Suprapubic skin (tissue), 4 donors: ENCODE measurements at regions not wholly inside any gene's neighbourhood (a gene's known extent, or its start where the extent isn't known, plus 50 kb on each side); places are given as distances from the start of the nearest gene placed in this dataset.

Experiments used
- DNase-seq, 2 donors: peaks; one replicate each; pipeline ENCODE4 v3.0.0-alpha.2; 2019; ENCODE audit warnings: low spot score in 2 of 2
- H3K27ac ChIP-seq: fragments of 200-600 bp; sonication (generic); one replicate; pipeline ENCODE4 v1.5.1; 2019
- H3K27me3 ChIP-seq: fragments of 200-600 bp; sonication (generic); one replicate; pipeline ENCODE4 v1.5.1; 2019
- H3K36me3 ChIP-seq: fragments of 200-600 bp; sonication (generic); one replicate; pipeline ENCODE4 v1.5.1; 2019
- H3K4me1 ChIP-seq: fragments of 200-600 bp; sonication (generic); one replicate; pipeline ENCODE4 v1.5.1; 2019
- H3K4me3 ChIP-seq: fragments of 200-600 bp; sonication (generic); one replicate; pipeline ENCODE4 v1.5.1; 2019; ENCODE audit warnings: mild to moderate bottlenecking
- H3K9me3 ChIP-seq: fragments of 200-600 bp; sonication (generic); one replicate; pipeline ENCODE4 v1.5.1; 2019
- EP300 ChIP-seq: sonication (generic); formaldehyde crosslinking; IDR thresholded peaks from one replicate; pipeline ENCODE4 v1.6.1; 2017; ENCODE audit warnings: antibody characterized with exemption
- POLR2A ChIP-seq, 2 donors: fragments of 450-650 bp; IDR thresholded peaks; one replicate each; pipeline ENCODE4 v1.6.1; 2017; ENCODE audit warnings: antibody characterized with exemption in 2 of 2, mild to moderate bottlenecking in 2 of 2, moderate library complexity in 2 of 2
- POLR2AphosphoS5 ChIP-seq, 3 donors: sonication (generic); formaldehyde crosslinking; IDR thresholded peaks; one replicate each; pipeline ENCODE4 v1.6.1; 2017; ENCODE audit warnings: antibody characterized with exemption in 3 of 3
- whole genome bisulfite sequencing: methylation state at CpG from one replicate; pipeline ENCODE4 v1.1.5; 2018; 5-methylcytosine and 5-hydroxymethylcytosine counted together
- TF ChIP-seq, protein P1 (sequence below), 2 donors: fragments of 200-600 bp in 1 of 2; fragments of 450-650 bp in 1 of 2; sonication (generic) in 1 of 2; IDR thresholded peaks; one replicate each; pipeline ENCODE4 v1.5.1; 2016 to 2019; ENCODE audit warnings: antibody characterized with exemption in 2 of 2, mild to moderate bottlenecking in 1 of 2, moderate library complexity in 1 of 2

DNA sequence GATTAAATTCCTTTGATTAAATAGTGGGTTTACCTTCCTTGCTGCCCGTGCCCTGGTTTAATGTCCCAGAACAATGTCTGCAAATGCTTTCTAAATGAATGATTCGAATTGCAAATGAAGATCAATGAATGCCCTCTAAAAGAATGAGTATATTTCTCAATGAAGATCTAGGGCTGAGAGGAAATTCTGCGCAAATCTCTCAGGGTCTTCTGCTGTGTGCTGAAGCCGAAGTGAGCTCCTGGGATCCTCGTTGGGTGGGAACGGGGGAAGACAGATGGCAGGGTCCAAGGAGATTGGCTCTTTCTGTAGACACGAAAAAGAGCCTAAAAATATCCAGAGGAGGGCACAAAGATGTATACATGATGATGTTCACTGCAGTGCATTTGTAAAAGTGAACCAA is 224.8 kb downstream of the STIM2 start:
- H3K4me3 ChIP-seq, result peak overlapping the region; percentile 28
- no peak for DNase-seq

DNA sequence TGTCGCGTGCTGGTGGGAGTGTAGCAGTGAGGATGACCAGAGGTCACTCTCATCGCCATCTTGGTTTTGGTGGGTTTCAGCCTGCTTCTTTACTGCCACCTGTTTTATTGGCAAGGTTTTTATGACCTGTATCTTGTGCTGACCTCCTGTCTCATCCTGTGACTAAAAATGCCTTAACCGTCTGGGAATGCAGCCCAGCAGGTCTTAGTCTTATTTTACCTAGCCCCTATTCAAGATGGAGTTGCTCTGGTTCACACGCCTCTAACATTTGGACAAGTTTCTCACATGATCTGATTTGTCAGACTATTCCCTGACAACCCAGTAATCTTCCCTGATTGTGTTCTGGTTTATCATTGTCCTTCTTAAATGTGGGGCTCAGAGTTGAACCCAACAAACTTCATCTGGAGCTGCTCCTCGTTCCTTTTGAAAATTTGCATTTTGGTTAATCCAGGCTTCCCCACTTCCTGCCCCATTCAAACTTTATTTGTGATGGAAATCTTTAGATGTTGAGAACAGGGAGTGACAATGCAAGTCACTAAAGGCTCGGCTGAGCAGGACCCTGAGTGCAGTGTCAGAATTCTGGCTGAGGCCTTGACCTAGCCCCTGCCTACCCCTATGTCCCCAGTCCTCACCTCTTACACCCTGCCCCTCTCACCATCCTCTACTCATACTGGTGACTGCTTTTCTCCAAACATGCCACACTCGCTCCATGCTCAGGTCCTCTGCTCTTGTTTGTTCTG is 226.8 kb downstream of the STIM2 start:
- H3K27me3 ChIP-seq, result peaks cover 47% of the 10 kb centered on the region
- H3K36me3 ChIP-seq, result no peaks in the 10 kb centered on the region
- no peak overlapping the region for H3K4me3 ChIP-seq
- H3K4me1 ChIP-seq, result peaks cover 15% of the 10 kb centered on the region
- no peak for DNase-seq
- H3K27ac ChIP-seq, result no peak overlapping the region
- no peaks in the 10 kb centered on the region for H3K9me3 ChIP-seq
- TF ChIP-seq EP300 (no peak), POLR2AphosphoS5 (IDR thresholded peaks at IDR 0.05) (no peak), POLR2A (IDR thresholded peaks at IDR 0.05) (no peak)
- TF ChIP-seq, protein P1, sequence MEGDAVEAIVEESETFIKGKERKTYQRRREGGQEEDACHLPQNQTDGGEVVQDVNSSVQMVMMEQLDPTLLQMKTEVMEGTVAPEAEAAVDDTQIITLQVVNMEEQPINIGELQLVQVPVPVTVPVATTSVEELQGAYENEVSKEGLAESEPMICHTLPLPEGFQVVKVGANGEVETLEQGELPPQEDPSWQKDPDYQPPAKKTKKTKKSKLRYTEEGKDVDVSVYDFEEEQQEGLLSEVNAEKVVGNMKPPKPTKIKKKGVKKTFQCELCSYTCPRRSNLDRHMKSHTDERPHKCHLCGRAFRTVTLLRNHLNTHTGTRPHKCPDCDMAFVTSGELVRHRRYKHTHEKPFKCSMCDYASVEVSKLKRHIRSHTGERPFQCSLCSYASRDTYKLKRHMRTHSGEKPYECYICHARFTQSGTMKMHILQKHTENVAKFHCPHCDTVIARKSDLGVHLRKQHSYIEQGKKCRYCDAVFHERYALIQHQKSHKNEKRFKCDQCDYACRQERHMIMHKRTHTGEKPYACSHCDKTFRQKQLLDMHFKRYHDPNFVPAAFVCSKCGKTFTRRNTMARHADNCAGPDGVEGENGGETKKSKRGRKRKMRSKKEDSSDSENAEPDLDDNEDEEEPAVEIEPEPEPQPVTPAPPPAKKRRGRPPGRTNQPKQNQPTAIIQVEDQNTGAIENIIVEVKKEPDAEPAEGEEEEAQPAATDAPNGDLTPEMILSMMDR (IDR thresholded peaks at IDR 0.05), result no peak
- 85% methylated on average over 8 of the region's 8 CpGs for WGBS

More for the DNA sequence above, 224.8 kb downstream of the STIM2 start:
- H3K27ac ChIP-seq, result no peak overlapping the region
- peaks cover 15% of the 10 kb centered on the region for H3K4me1 ChIP-seq
- no peak for TF ChIP-seq POLR2AphosphoS5 (IDR thresholded peaks at IDR 0.05)
- TF ChIP-seq, protein P1 (IDR thresholded peaks at IDR 0.05), result no peak
- no peak for TF ChIP-seq POLR2A (IDR thresholded peaks at IDR 0.05)
- TF ChIP-seq EP300, result no peak
- H3K27me3 ChIP-seq, result peaks cover 27% of the 10 kb centered on the region
- H3K36me3 ChIP-seq, result no peaks in the 10 kb centered on the region
- WGBS, result 43% methylated on average over 7 of the region's 7 CpGs
- H3K9me3 ChIP-seq, result no peaks in the 10 kb centered on the region

DNA sequence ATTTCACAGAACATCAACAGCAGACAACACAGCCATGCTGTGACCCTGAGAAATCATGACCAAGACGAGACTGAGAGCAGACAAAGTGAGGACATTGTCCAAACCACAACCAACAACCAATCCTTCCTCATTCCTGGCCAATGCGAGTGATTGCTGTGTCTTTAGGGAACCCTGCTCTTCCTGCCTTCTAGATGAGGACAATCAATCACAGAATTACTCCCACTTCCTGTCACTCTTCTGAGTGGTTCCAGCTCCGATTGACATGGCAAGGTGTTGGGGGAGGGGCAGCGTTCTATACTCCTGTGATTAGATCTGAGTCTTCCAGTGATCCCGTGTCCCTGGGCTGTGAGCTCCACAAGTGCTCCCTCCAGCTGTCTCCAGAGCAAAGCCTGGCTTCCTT is 227.8 kb downstream of the STIM2 start:
- TF ChIP-seq, protein P1 (IDR thresholded peaks at IDR 0.05), result no peak
- peaks cover 15% of the 10 kb centered on the region for H3K4me1 ChIP-seq
- no peak overlapping the region for H3K27ac ChIP-seq
- no peak overlapping the region for H3K4me3 ChIP-seq
- H3K9me3 ChIP-seq, result no peaks in the 10 kb centered on the region
- peaks cover 47% of the 10 kb centered on the region for H3K27me3 ChIP-seq
- 46% methylated on average over 5 of the region's 5 CpGs for WGBS
- no peaks in the 10 kb centered on the region for H3K36me3 ChIP-seq
- no peak for DNase-seq

DNA sequence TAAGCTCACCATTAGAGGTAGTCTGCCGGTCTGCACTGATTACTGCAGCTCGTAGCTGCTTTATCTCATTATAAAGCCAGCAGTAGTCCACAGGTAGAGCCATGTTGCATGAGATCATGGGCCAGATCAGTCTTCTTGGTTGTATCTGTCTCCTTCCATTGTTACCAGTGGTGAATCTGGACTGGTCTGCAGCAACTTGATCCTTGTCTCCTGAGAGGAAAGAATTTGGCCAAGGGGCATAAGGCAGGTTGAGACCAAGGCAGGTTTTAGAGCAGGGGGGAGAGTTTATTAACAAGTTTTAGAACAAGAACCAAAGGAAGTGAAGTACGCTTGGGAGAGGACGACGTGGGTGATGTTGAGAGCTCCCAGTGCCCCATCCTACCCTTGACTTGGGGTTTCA is 228.5 kb downstream of the STIM2 start:
- H3K27me3 ChIP-seq, result peaks cover 47% of the 10 kb centered on the region
- DNase-seq, result no peak
- TF ChIP-seq POLR2AphosphoS5 (IDR thresholded peaks at IDR 0.05) (no peak), EP300 (no peak), POLR2A (IDR thresholded peaks at IDR 0.05) (no peak)
- TF ChIP-seq, protein P1 (IDR thresholded peaks at IDR 0.05), result no peak

DNA sequence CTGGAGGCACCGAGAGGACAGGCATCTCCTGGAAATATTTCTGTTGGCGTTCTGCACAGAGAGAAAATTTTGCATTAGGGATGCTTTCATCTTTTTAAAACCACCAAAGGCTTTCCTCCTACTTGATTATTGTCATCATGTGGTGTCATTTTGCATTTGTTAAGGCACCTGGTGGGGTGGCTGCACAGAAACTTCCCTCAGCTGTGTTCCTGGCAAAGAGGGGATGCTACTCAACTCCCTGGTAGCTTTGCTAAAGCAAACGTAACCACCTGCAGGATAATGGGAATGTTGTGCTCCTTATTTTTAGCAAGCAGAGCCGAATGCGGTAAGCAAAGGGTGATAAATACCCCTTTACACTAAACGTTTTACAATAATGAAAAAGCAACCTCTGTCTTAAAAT is 229.8 kb downstream of the STIM2 start:
- Histone ChIP-seq H3K27ac (no peak overlapping the region), H3K36me3 (no peaks in the 10 kb centered on the region), H3K4me1 (peaks cover 4% of the 10 kb centered on the region), H3K27me3 (peaks cover 35% of the 10 kb centered on the region), H3K4me3 (no peak overlapping the region), H3K9me3 (no peaks in the 10 kb centered on the region)
- no peak for DNase-seq
- TF ChIP-seq POLR2A (IDR thresholded peaks at IDR 0.05) (no peak), POLR2AphosphoS5 (IDR thresholded peaks at IDR 0.05) (no peak), EP300 (no peak)
- TF ChIP-seq, protein P1 (IDR thresholded peaks at IDR 0.05), result no peak
- 63% methylated on average over 6 of the region's 6 CpGs for WGBS

More for the DNA sequence above, 228.5 kb downstream of the STIM2 start:
- no peak overlapping the region for H3K27ac ChIP-seq
- no peaks in the 10 kb centered on the region for H3K9me3 ChIP-seq
- WGBS, result 88% methylated on average over 5 of the region's 5 CpGs
- peaks cover 15% of the 10 kb centered on the region for H3K4me1 ChIP-seq
- H3K36me3 ChIP-seq, result no peaks in the 10 kb centered on the region
- H3K4me3 ChIP-seq, result no peak overlapping the region
